Subcutaneous abdominal adipose tissue (tissue), 5 donors: ENCODE measurements at regions not wholly inside any gene's neighbourhood (a gene's known extent, or its start where the extent isn't known, plus 50 kb on each side); places are given as distances from the start of the nearest gene placed in this dataset.

Source experiments
- H3K27ac ChIP-seq: one replicate; pipeline ENCODE4 v1.7.0; 2013; ENCODE audit warnings: low read depth, mild to moderate bottlenecking, inconsistent platforms, low read length, moderate library complexity
- H3K27me3 ChIP-seq, 5 donors: one replicate each; pipeline ENCODE4 v1.7.0; 2013; ENCODE audit warnings: low read length in 5 of 5, inconsistent platforms in 1 of 5; ENCODE audit not compliant: control insufficient read depth in 5 of 5, insufficient read depth in 4 of 5
- H3K36me3 ChIP-seq, 5 donors: one replicate each; pipeline ENCODE4 v1.7.0; 2013; ENCODE audit warnings: low read length in 5 of 5; ENCODE audit not compliant: control insufficient read depth in 5 of 5, insufficient read depth in 5 of 5
- H3K4me1 ChIP-seq, 5 donors: one replicate each; pipeline ENCODE4 v1.7.0; 2013; ENCODE audit warnings: low read length in 5 of 5, mild to moderate bottlenecking in 3 of 5, moderate library complexity in 1 of 5; ENCODE audit not compliant: control insufficient read depth in 5 of 5, insufficient read depth in 5 of 5
- H3K4me3 ChIP-seq, 5 donors: one replicate each; pipeline ENCODE4 v1.7.0; 2013; ENCODE audit warnings: low read length in 5 of 5, low read depth in 1 of 5
- H3K9ac ChIP-seq, 5 donors: one replicate each; pipeline ENCODE4 v1.7.0; 2013; ENCODE audit warnings: low read length in 5 of 5, mild to moderate bottlenecking in 4 of 5, moderate library complexity in 3 of 5
- H3K9me3 ChIP-seq, 5 donors: one replicate each; pipeline ENCODE4 v1.7.0; 2013; ENCODE audit warnings: low read length in 5 of 5; ENCODE audit not compliant: control insufficient read depth in 5 of 5
- donor health status: healthy.
- donor health status: healthy.
- donor health status: healthy.
- donor health status: healthy.
- donor health status: healthy.

- Histone ChIP-seq H3K9me3 (no peaks in the 10 kb centered on the region), H3K27ac (no peak overlapping the region), H3K9ac (no peak overlapping the region), H3K36me3 (no peaks in the 10 kb centered on the region), H3K27me3 (peaks cover 0 to 23% (median 11%) of the 10 kb centered on the region in 5 donors), H3K4me3 (no peak overlapping the region), H3K4me1 (peaks cover 0 to 28% (median 20%) of the 10 kb centered on the region in 5 donors)
These were observed 78.4 kb upstream of the FOXP4 start for GRCh38 chr6:41467627-41468404.

GRCh38 chr6:41469156-41470028, 76.8 kb upstream of the FOXP4 start:
- Histone ChIP-seq H3K4me3 (no peak overlapping the region), H3K9ac (no peak overlapping the region), H3K27me3 (peaks cover 0 to 24% (median 11%) of the 10 kb centered on the region in 5 donors), H3K36me3 (no peaks in the 10 kb centered on the region), H3K9me3 (no peaks in the 10 kb centered on the region), H3K4me1 (peaks cover 0 to 32% (median 22%) of the 10 kb centered on the region in 5 donors), H3K27ac (no peak overlapping the region)

GRCh38 chr6:41470029-41470330, 76.2 kb upstream of the FOXP4 start:
- peak overlapping the region in 1 of 5 donors; percentile 13 for H3K4me3 ChIP-seq
- H3K27me3 ChIP-seq, result peaks cover 0 to 24% (median 11%) of the 10 kb centered on the region in 5 donors
- H3K9me3 ChIP-seq, result no peaks in the 10 kb centered on the region
- H3K27ac ChIP-seq, result no peak overlapping the region
- H3K4me1 ChIP-seq, result peaks cover 0 to 32% (median 22%) of the 10 kb centered on the region in 5 donors
- H3K36me3 ChIP-seq, result no peaks in the 10 kb centered on the region
- no peak overlapping the region for H3K9ac ChIP-seq

- Histone ChIP-seq H3K36me3 (no peaks in the 10 kb centered on the region), H3K27me3 (peaks cover 0 to 24% (median 11%) of the 10 kb centered on the region in 5 donors), H3K27ac (no peak overlapping the region), H3K9ac (peak overlapping the region in 1 of 5 donors; percentile 35), H3K9me3 (no peaks in the 10 kb centered on the region), H3K4me3 (peak overlapping the region in 2 of 5 donors; percentile 13 to 28), H3K4me1 (peaks cover 0 to 32% (median 22%) of the 10 kb centered on the region in 5 donors)
These were observed 75.7 kb upstream of the FOXP4 start for GRCh38 chr6:41470331-41471063.

GRCh38 chr6:41471064-41471895, 74.9 kb upstream of the FOXP4 start:
- Histone ChIP-seq H3K27me3 (peaks cover 0 to 29% (median 8%) of the 10 kb centered on the region in 5 donors), H3K9ac (peak overlapping the region in 1 of 5 donors; percentile 35), H3K4me3 (peak overlapping the region in 2 of 5 donors; percentile 13 to 28)

GRCh38 chr6:41474213-41474933, 71.8 kb upstream of the FOXP4 start:
- H3K4me3 ChIP-seq, result no peak overlapping the region
- no peak overlapping the region for H3K9ac ChIP-seq
- H3K27ac ChIP-seq, result no peak overlapping the region
- no peaks in the 10 kb centered on the region for H3K36me3 ChIP-seq
- no peaks in the 10 kb centered on the region for H3K9me3 ChIP-seq
- peaks cover 0 to 25% (median 4%) of the 10 kb centered on the region in 5 donors for H3K27me3 ChIP-seq
- H3K4me1 ChIP-seq, result peaks cover 0 to 27% (median 19%) of the 10 kb centered on the region in 5 donors

More at GRCh38 chr6:41471064-41471895, 74.9 kb upstream of the FOXP4 start:
- no peaks in the 10 kb centered on the region for H3K9me3 ChIP-seq
- peaks cover 0 to 32% (median 22%) of the 10 kb centered on the region in 5 donors for H3K4me1 ChIP-seq
- H3K36me3 ChIP-seq, result no peaks in the 10 kb centered on the region
- H3K27ac ChIP-seq, result peak overlapping the region; percentile 50

GRCh38 chr6:41475164-41475563, 71.0 kb upstream of the FOXP4 start:
- Histone ChIP-seq H3K4me3 (no peak overlapping the region), H3K27ac (no peak overlapping the region), H3K9me3 (no peaks in the 10 kb centered on the region), H3K4me1 (peaks cover 0 to 23% (median 15%) of the 10 kb centered on the region in 5 donors), H3K36me3 (no peaks in the 10 kb centered on the region), H3K27me3 (peaks cover 0 to 18% (median 3%) of the 10 kb centered on the region in 5 donors), H3K9ac (no peak overlapping the region)

- H3K36me3 ChIP-seq, result no peaks in the 10 kb centered on the region
- peaks cover 0 to 16% (median 10%) of the 10 kb centered on the region in 5 donors for H3K4me1 ChIP-seq
- peaks cover 0 to 14% (median 3%) of the 10 kb centered on the region in 5 donors for H3K27me3 ChIP-seq
- no peak overlapping the region for H3K4me3 ChIP-seq
- no peaks in the 10 kb centered on the region for H3K9me3 ChIP-seq
- no peak overlapping the region for H3K9ac ChIP-seq
- no peak overlapping the region for H3K27ac ChIP-seq
These were observed 70.3 kb upstream of the FOXP4 start for GRCh38 chr6:41475737-41476357.
